Body of pancreas (tissue), 4 donors: ENCODE measurements at regions not wholly inside any gene's neighbourhood (a gene's known extent, or its start where the extent isn't known, plus 50 kb on each side); places are given as distances from the start of the nearest gene placed in this dataset.

Source experiments
- CTCF ChIP-seq, 7 experiments: fragments of 450-650 bp in 4 of 7; fragments of 200-600 bp in 3 of 7; sonication (generic) in 3 of 7; IDR thresholded peaks; one replicate each; pipeline ENCODE4 v1.5.1; 2016 to 2019; ENCODE audit warnings: antibody characterized with exemption in 7 of 7
- POLR2A ChIP-seq, 3 donors: fragments of 450-650 bp; IDR thresholded peaks; one replicate each; pipeline ENCODE4 v1.6.1; 2016; ENCODE audit warnings: antibody characterized with exemption in 3 of 3, mild to moderate bottlenecking in 2 of 3

DNA sequence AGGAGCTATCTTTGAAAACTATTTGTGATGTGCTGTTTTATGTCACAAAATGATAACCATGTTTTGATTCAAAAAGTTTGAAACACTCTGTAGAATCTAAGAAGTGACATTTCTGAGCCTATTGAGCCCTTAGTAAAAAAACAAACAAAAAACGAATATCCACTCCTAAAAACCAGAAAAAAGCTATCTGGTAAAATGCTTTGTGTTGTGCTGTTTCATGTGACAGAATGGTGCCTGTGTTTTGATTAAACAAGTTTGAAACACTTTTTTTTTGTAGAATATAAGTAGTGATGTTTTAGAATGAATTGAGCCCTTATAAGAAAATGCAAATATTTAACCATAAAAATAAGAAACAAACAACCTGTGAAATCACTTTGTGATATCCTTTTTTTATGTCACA lies 105.2 kb upstream of the VPREB1 start:
- TF ChIP-seq CTCF (IDR thresholded peaks at IDR 0.05) (no peak), POLR2A (IDR thresholded peaks at IDR 0.05) (no peak)
